AG09319 (cell line): ENCODE measurements at regions not wholly inside any gene's neighbourhood (a gene's known extent, or its start where the extent isn't known, plus 50 kb on each side); places are given as distances from the start of the nearest gene placed in this dataset.

Source experiments
- DNase-seq: peaks from one replicate; pipeline ENCODE4 v3.0.0-alpha.2; 2010; ENCODE audit warnings: low read depth; ENCODE audit errors: extremely low read depth
- TF ChIP-seq, protein P1 (sequence below): IDR thresholded peaks from 2 replicates; pipeline ENCODE4 v1.5.1; 2011; ENCODE audit warnings: low read depth, mild to moderate bottlenecking, inconsistent platforms, low read length, moderate library complexity

GRCh38 chr4:125501090-125501489 is 186.3 kb downstream of the FAT4 start:
- TF ChIP-seq, protein P1, sequence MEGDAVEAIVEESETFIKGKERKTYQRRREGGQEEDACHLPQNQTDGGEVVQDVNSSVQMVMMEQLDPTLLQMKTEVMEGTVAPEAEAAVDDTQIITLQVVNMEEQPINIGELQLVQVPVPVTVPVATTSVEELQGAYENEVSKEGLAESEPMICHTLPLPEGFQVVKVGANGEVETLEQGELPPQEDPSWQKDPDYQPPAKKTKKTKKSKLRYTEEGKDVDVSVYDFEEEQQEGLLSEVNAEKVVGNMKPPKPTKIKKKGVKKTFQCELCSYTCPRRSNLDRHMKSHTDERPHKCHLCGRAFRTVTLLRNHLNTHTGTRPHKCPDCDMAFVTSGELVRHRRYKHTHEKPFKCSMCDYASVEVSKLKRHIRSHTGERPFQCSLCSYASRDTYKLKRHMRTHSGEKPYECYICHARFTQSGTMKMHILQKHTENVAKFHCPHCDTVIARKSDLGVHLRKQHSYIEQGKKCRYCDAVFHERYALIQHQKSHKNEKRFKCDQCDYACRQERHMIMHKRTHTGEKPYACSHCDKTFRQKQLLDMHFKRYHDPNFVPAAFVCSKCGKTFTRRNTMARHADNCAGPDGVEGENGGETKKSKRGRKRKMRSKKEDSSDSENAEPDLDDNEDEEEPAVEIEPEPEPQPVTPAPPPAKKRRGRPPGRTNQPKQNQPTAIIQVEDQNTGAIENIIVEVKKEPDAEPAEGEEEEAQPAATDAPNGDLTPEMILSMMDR: no peak
- no peak for DNase-seq

DNA sequence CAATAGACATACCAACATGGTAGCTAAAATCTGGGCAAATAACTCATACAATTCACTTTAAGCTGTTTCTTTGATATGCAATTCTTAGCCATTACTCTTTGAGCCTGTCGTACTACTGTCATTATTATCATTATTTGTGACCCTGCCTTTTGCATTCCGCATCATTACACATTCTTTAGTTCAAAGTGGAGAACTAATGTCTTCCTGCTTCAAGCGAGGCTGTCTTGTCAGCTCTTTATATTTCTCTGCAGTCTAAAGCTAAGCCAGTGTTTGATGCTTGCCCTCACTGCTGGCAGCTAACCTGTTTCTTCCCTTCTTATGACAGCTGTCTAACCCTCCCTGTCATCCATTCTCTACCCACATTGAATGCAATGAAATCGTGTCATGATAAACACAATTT is 186.8 kb downstream of the FAT4 start:
- no peak for DNase-seq
- TF ChIP-seq, protein P1: no peak

GRCh38 chr4:125505621-125506020 is 190.9 kb downstream of the FAT4 start:
- TF ChIP-seq, protein P1: no peak
- DNase-seq: no peak

GRCh38 chr4:125507141-125507540 is 192.4 kb downstream of the FAT4 start:
- DNase-seq: no peak
- TF ChIP-seq, protein P1: no peak

GRCh38 chr4:125511715-125512114 is 197.0 kb downstream of the FAT4 start:
- TF ChIP-seq, protein P1: no peak
- DNase-seq: no peak

DNA sequence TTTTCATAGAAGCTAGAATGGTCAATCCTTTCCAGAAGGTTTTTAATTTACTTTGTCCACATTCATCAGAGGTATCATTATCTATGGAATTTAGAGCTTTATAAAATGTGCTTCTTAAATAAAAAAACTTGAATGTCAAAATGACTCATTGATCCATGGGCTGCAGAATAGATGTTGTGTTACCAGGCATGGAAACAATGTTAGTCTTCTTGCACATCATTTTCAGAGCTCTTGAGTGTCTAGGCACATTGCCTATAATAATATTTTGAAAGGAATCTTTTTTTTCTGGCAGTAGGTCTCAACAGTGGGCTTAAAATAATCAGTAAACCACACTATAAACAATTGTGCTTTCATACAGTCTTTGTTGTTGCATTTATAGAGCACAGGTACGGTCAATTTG is 200.3 kb downstream of the FAT4 start:
- TF ChIP-seq, protein P1: no peak
- DNase-seq: no peak

GRCh38 chr4:125517831-125518230 is 203.1 kb downstream of the FAT4 start:
- TF ChIP-seq, protein P1: no peak
- no peak for DNase-seq
